Esophagus squamous epithelium (tissue), 4 donors: ENCODE measurements at regions not wholly inside any gene's neighbourhood (a gene's known extent, or its start where the extent isn't known, plus 50 kb on each side); places are given as distances from the start of the nearest gene placed in this dataset.

ENCODE experiments used
- POLR2A ChIP-seq, 4 donors: fragments of 450-650 bp; IDR thresholded peaks; one replicate each; pipeline ENCODE4 v1.6.1; 2017; ENCODE audit warnings: antibody characterized with exemption in 4 of 4, mild to moderate bottlenecking in 4 of 4, moderate library complexity in 3 of 4
- TF ChIP-seq, protein P1 (sequence below), 6 experiments: fragments of 450-650 bp in 4 of 6; fragments of 200-600 bp in 2 of 6; sonication (generic) in 2 of 6; IDR thresholded peaks; one replicate each; pipeline ENCODE4 v1.5.1; 2016 to 2019; ENCODE audit warnings: antibody characterized with exemption in 6 of 6, mild to moderate bottlenecking in 4 of 6, moderate library complexity in 4 of 6

- TF ChIP-seq POLR2A (IDR thresholded peaks at IDR 0.05) = no peak
- TF ChIP-seq, protein P1, sequence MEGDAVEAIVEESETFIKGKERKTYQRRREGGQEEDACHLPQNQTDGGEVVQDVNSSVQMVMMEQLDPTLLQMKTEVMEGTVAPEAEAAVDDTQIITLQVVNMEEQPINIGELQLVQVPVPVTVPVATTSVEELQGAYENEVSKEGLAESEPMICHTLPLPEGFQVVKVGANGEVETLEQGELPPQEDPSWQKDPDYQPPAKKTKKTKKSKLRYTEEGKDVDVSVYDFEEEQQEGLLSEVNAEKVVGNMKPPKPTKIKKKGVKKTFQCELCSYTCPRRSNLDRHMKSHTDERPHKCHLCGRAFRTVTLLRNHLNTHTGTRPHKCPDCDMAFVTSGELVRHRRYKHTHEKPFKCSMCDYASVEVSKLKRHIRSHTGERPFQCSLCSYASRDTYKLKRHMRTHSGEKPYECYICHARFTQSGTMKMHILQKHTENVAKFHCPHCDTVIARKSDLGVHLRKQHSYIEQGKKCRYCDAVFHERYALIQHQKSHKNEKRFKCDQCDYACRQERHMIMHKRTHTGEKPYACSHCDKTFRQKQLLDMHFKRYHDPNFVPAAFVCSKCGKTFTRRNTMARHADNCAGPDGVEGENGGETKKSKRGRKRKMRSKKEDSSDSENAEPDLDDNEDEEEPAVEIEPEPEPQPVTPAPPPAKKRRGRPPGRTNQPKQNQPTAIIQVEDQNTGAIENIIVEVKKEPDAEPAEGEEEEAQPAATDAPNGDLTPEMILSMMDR (IDR thresholded peaks at IDR 0.05) = no peak
Observed at GRCh38 chr3:167100651-167101050, 279.4 kb downstream of the ZBBX start.
